Neural cell (in vitro differentiated cells): ENCODE measurements at regions not wholly inside any gene's neighbourhood (a gene's known extent, or its start where the extent isn't known, plus 50 kb on each side); places are given as distances from the start of the nearest gene placed in this dataset.

Source experiments
- H2AFZ ChIP-seq: fragments of 200-600, 300-800 bp; sonication (generic), shearing (Covaris generic); 2 replicates; pipeline ENCODE4 v1.6.0; 2014; ENCODE audit warnings: low read depth, mild to moderate bottlenecking, antibody characterized with exemption, low read length, moderate library complexity
- H3F3A ChIP-seq: fragments of 200-600 bp; shearing (Covaris generic); 2 replicates; pipeline ENCODE4 v1.6.1; 2016; ENCODE audit warnings: mild to moderate bottlenecking, moderate library complexity, mixed read lengths, antibody characterized with exemption, low read length; ENCODE audit not compliant: insufficient read depth, poor library complexity, severe bottlenecking
- H3K27ac ChIP-seq: fragments of 200-600, 300-800 bp; sonication (generic), shearing (Covaris generic); 2 replicates; pipeline ENCODE4 v1.5.1; 2014; ENCODE audit warnings: mild to moderate bottlenecking, low read length, moderate library complexity
- H3K27me3 ChIP-seq: fragments of 300-800, 200-600 bp; sonication (generic), shearing (Covaris generic); 2 replicates; pipeline ENCODE4 v1.6.0; 2014; ENCODE audit warnings: mild to moderate bottlenecking, low read depth, low read length, moderate library complexity; ENCODE audit not compliant: insufficient read depth
- H3K36me3 ChIP-seq: fragments of 300-800, 200-600 bp; sonication (generic), shearing (Covaris generic); 2 replicates; pipeline ENCODE4 v1.5.1; 2014; ENCODE audit warnings: mild to moderate bottlenecking, antibody characterized with exemption, low read length, moderate library complexity; ENCODE audit not compliant: insufficient read depth
- H3K4me2 ChIP-seq: fragments of 300-800, 200-600 bp; sonication (generic), shearing (Covaris generic); 2 replicates; pipeline ENCODE4 v1.6.0; 2014; ENCODE audit warnings: mild to moderate bottlenecking, low read length
- H3K4me3 ChIP-seq: fragments of 300-800, 200-600 bp; sonication (generic), shearing (Covaris generic); 2 replicates; pipeline ENCODE4 v1.5.1; 2014; ENCODE audit warnings: mild to moderate bottlenecking, low read length, moderate library complexity
- H3K79me2 ChIP-seq: fragments of 200-600 bp; shearing (Covaris generic); replicated peaks from 2 replicates; pipeline ENCODE4 v1.6.0; 2014; ENCODE audit warnings: mild to moderate bottlenecking, low read length, moderate library complexity; ENCODE audit not compliant: insufficient read depth
- H3K9ac ChIP-seq: fragments of 300-800, 200-600 bp; sonication (generic), shearing (Covaris generic); 2 replicates; pipeline ENCODE4 v1.6.1; 2016; ENCODE audit warnings: mild to moderate bottlenecking, low read length, mixed read lengths
- H3K9me2 ChIP-seq: fragments of 200-600 bp; shearing (Covaris generic); 2 replicates; pipeline ENCODE4 v1.6.1; 2016; ENCODE audit warnings: mild to moderate bottlenecking, low read length, mixed read lengths; ENCODE audit not compliant: insufficient read depth
- H3K9me3 ChIP-seq: fragments of 200-600, 300-800 bp; sonication (generic), shearing (Covaris generic); 2 replicates; pipeline ENCODE4 v1.6.1; 2016; ENCODE audit warnings: mild to moderate bottlenecking, mixed run types, low read length, moderate library complexity, mixed read lengths
- H4K20me1 ChIP-seq: fragments of 200-600 bp; shearing (Covaris generic); 2 replicates; pipeline ENCODE4 v1.6.1; 2016; ENCODE audit warnings: mild to moderate bottlenecking, mixed run types; ENCODE audit not compliant: insufficient read depth
- CTCF ChIP-seq: fragments of 450-650 bp; IDR thresholded peaks from 2 replicates; pipeline ENCODE4 v1.5.1; 2014; ENCODE audit warnings: antibody characterized with exemption, mild to moderate bottlenecking, moderate library complexity; ENCODE audit not compliant: poor library complexity, severe bottlenecking
- EP300 ChIP-seq: fragments of 450-650 bp; conservative IDR thresholded peaks from 2 replicates; pipeline ENCODE4 v1.6.1; 2014; ENCODE audit warnings: antibody characterized with exemption, mild to moderate bottlenecking, moderate library complexity; ENCODE audit not compliant: poor library complexity, severe bottlenecking
- EZH2 ChIP-seq: fragments of 200-600, 300-800 bp; shearing (Covaris generic), sonication (generic); IDR thresholded peaks from 2 replicates; pipeline ENCODE4 v1.6.1; 2014; ENCODE audit warnings: antibody characterized with exemption, low read length, borderline replicate concordance, mild to moderate bottlenecking; ENCODE audit not compliant: insufficient read depth, poor library complexity, severe bottlenecking
- MXI1 ChIP-seq: fragments of 450-650 bp; conservative IDR thresholded peaks from 2 replicates; pipeline ENCODE4 v1.6.1; 2014; ENCODE audit warnings: antibody characterized with exemption, mild to moderate bottlenecking; ENCODE audit not compliant: poor library complexity, severe bottlenecking
- POLR2AphosphoS5 ChIP-seq: IDR thresholded peaks from 2 replicates; pipeline ENCODE4 v1.6.1; 2012
- RAD21 ChIP-seq: fragments of 450-650 bp; conservative IDR thresholded peaks from 2 replicates; pipeline ENCODE4 v1.6.1; 2014; ENCODE audit warnings: antibody characterized with exemption, mild to moderate bottlenecking, moderate library complexity
- REST ChIP-seq: IDR thresholded peaks from 2 replicates; pipeline ENCODE4 v1.6.1; 2012; ENCODE audit warnings: borderline replicate concordance
- SMC3 ChIP-seq: fragments of 450-650 bp; conservative IDR thresholded peaks from 2 replicates; pipeline ENCODE4 v1.6.1; 2014; ENCODE audit warnings: antibody characterized with exemption, mild to moderate bottlenecking, moderate library complexity; ENCODE audit not compliant: poor library complexity
- TAF1 ChIP-seq: IDR thresholded peaks from 2 replicates; pipeline ENCODE4 v1.6.1; 2012; ENCODE audit warnings: low read depth

GRCh38 chr21:39048064-39048463 lies 135.2 kb downstream of the PSMG1 start:
- no peak overlapping the region for H2AFZ ChIP-seq
- no peaks in the 10 kb centered on the region for H4K20me1 ChIP-seq
- H3K9me2 ChIP-seq = no peaks in the 10 kb centered on the region
- H3K27ac ChIP-seq = peak overlapping the region; percentile 30
- H3K4me2 ChIP-seq = no peak overlapping the region
- TF ChIP-seq POLR2AphosphoS5 (peak; percentile 8), MXI1 (no peak), EP300 (peak; percentile 24)
- no peaks in the 10 kb centered on the region for H3K79me2 ChIP-seq
- no peaks in the 10 kb centered on the region for H3K9me3 ChIP-seq
- H3F3A ChIP-seq = no peaks in the 10 kb centered on the region
- H3K27me3 ChIP-seq = no peaks in the 10 kb centered on the region
- peak overlapping the region; percentile 17 for H3K4me3 ChIP-seq
- H3K36me3 ChIP-seq = no peaks in the 10 kb centered on the region
- no peak overlapping the region for H3K9ac ChIP-seq

GRCh38 chr21:39047046-39047445 lies 136.2 kb downstream of the PSMG1 start:
- no peak overlapping the region for H3K4me2 ChIP-seq
- H3K27me3 ChIP-seq = no peaks in the 10 kb centered on the region
- no peaks in the 10 kb centered on the region for H3K9me2 ChIP-seq
- no peak overlapping the region for H2AFZ ChIP-seq
- H3F3A ChIP-seq = no peaks in the 10 kb centered on the region
- H3K36me3 ChIP-seq = no peaks in the 10 kb centered on the region
- no peaks in the 10 kb centered on the region for H3K79me2 ChIP-seq
- no peaks in the 10 kb centered on the region for H3K9me3 ChIP-seq
- no peak for TF ChIP-seq TAF1
- no peak for TF ChIP-seq CTCF
- no peak for TF ChIP-seq POLR2AphosphoS5
- no peak for TF ChIP-seq MXI1
- no peak for TF ChIP-seq REST
- no peak for TF ChIP-seq EZH2
- no peak for TF ChIP-seq RAD21
- TF ChIP-seq EP300 = no peak
- TF ChIP-seq SMC3 = no peak
- no peak overlapping the region for H3K9ac ChIP-seq
- H3K4me3 ChIP-seq = no peak overlapping the region
- no peaks in the 10 kb centered on the region for H4K20me1 ChIP-seq
- no peak overlapping the region for H3K27ac ChIP-seq
